NCI-H524 (cell line): ENCODE measurements at regions not wholly inside any gene's neighbourhood (a gene's known extent, or its start where the extent isn't known, plus 50 kb on each side); places are given as distances from the start of the nearest gene placed in this dataset.

Experiments
- DNase-seq, 2 experiments: peaks; one replicate each; lab custom pipeline; 2025; lab: John Stamatoyannopoulos, UW

DNA sequence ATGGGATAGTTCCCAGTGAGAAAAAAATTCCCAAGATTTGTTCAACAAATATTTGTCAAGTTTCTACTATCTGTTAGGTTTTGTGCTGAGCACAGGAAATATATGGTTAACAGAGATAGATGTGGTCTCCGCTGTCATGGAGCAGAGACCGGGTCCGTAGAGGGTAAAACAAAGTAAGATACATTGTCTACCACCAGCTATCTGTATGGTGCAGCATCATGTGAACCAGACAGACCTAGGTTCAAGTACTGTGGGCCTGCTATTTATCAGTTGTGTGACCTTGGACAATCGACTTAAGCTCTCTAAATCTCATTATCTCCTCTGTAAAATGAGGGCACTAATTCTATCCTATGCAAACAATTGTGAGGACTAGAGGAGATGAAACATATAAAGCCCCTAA lies 109.8 kb downstream of the DUSP10 start:
- peak in 1 of 2 experiments; percentile 2 for DNase-seq

GRCh38 chr1:221633841-221634409 lies 108.0 kb downstream of the DUSP10 start:
- DNase-seq, result no peak

- DNase-seq, result no peak
Observed at GRCh38 chr1:221634606-221635005, 107.3 kb downstream of the DUSP10 start.

GRCh38 chr1:221635305-221635704 lies 106.6 kb downstream of the DUSP10 start:
- DNase-seq, result no peak

- DNase-seq, result no peak
Observed at GRCh38 chr1:221636096-221636495, 105.8 kb downstream of the DUSP10 start.

DNA sequence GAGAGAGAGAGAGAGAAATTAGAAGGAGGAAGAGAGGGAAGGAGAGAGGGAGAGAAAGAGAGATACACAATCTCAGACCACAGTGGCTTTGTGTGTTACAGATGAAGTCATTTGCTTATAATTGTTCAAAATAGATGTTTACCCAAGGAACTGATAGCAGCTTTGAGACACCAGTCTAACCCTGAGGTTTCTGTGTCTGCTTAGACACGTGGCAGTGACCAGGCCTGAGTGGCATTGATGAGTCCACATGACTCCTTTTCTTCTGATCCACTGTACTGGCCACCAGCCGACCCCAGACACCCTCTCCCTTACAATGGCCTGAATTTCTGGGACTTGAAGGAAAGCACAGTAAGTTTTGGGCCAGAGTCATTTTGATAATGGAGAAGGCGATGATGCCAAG lies 104.9 kb downstream of the DUSP10 start:
- DNase-seq, result no peak

GRCh38 chr1:221637641-221638041 lies 104.2 kb downstream of the DUSP10 start:
- DNase-seq, result no peak

DNA sequence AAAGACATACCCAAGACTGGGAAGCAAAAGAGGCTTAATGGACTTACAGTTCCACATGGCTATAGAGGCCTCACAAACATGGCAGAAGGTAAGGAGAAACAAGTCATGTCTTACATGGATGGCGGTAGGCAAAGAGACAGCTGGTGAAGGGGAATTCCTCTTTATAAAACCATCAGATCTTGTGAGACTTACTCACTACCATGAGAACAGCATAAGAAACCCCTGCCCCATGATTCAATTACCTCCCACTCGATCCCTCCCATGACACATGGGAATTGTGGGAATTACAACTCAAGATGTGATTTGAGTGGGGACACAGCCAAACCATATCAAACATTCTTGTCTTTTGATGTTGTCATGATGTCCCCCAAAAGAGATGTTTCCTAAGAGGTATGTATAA lies 103.3 kb downstream of the DUSP10 start:
- DNase-seq, result no peak

GRCh38 chr1:221641811-221642210 lies 100.1 kb downstream of the DUSP10 start:
- no peak for DNase-seq

GRCh38 chr1:221643404-221644144 lies 98.3 kb downstream of the DUSP10 start:
- no peak for DNase-seq

DNA sequence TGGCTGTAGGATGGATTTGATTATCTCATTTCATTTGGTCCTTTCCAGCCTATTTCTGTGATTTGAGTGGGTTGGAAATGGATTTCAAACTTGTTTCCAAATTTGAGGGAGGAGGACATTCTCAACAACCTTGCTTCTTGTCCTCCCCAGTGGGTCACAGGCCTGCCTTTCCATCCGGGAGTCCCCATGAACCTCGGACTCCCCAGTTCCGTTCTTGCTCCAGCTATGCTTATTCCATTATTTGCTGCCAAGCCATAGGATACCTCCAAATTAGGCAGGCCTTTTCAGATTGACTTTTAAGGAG lies 97.8 kb downstream of the DUSP10 start:
- no peak for DNase-seq

DNA sequence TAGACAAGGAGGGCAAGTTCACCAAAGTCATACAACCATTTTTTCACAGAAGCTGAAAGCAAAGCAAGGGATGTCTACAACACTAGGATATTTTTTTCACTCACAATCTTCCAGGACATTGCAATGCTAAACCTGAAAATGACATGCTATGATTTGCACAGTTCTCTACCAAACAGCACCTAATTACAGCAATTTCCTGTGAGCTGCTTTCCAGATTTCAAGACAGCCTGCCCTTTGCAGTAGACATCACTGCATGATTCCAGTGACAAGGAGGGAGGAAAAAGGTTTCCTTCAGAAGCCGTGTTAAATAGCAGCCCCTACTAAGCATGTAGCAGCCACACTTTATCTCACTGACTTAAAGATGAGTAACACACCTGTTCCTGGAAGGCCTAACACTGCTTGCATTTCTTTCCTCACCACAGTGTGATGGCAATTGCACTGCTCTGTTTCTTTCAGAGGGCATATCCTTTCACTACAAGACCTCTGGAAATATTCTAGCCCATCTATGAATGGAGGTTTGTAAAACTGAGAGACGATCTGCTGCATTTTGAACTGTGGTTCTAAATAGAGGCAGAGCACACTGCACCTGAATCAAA lies 97.1 kb downstream of the DUSP10 start:
- no peak for DNase-seq

DNA sequence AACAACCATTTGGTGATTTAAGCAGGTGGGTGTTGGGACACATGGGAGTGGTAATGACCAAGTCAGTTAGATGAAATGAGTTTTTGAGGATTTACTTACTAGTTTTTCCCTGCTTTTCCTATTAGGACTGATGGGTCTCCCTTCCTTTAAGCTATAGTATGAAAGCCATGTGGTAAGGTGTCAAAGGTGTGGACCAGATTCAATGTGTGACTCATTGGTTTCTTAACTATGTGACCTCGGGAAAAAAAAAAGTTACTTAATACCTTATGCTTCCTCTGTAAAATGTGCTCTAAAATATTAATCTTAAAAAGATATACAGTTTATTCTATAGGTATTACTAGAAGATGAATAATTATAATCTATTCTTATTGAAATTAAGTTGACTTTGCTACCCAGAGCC lies 93.7 kb downstream of the DUSP10 start:
- DNase-seq, result no peak
